ENCODE measurements at regions not wholly inside any gene's neighbourhood (a gene's known extent, or its start where the extent isn't known, plus 50 kb on each side); places are given as distances from the start of the nearest gene placed in this dataset.

DNA sequence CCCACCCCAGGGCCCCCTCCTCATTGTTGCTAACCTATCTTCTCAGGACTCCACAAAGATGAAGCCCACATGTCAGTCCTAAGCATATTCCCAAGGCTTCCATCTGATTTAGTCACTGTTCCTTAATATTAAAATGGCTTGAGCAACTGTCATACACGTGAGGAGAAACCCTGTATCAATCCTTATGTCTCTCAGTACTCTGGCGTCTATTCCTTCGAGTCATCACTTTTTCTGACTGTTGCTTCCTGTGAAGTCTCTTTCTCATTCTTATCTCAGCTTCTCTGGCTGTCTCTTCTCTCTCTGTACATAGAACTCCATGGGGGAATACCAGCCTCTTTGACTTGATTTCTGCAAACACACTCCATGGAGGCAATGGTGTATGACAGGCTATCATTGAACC, 98.4 kb downstream of the C4BPA start (continued):
- no peak for TF ChIP-seq NFYA (IDR thresholded peaks at IDR 0.05; ENCODE audit: borderline replicate concordance, low read depth, low read length)
- TF ChIP-seq CHD2 (IDR thresholded peaks at IDR 0.05; ENCODE audit: borderline replicate concordance, low read depth, low read length): no peak
- no peak for TF ChIP-seq KDM1A (IDR thresholded peaks at IDR 0.05; ENCODE audit: borderline replicate concordance)
- no peak for TF ChIP-seq SPI1 (IDR thresholded peaks at IDR 0.05; ENCODE audit: borderline replicate concordance, insufficient read depth, low read depth, low read length)
- TF ChIP-seq FOS (IDR thresholded peaks at IDR 0.05; ENCODE audit: borderline replicate concordance, extremely low read depth, insufficient read length): no peak
- no peak for TF ChIP-seq PAX8 (IDR thresholded peaks at IDR 0.05)
- TF ChIP-seq KLF5 (IDR thresholded peaks at IDR 0.05; ENCODE audit: partially characterized antibody): no peak

DNA sequence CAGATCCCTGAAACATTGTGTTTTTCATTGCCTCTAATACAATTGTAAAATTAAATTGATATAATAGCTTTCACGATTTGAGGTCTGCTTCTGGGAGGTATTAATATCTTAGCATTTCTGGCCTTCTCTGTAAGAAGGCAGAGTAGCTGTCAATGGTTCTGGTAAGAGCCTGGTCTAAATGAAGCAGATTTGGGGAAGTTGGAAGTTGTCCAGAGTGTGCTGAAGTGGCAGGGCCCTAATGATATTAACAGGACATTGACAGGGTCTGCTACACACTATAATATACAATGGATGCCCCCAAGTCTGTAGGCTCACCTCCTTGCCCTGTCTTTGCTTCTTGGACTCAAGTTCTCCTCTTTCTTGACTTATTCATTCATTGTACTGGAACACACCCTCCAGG, 99.5 kb downstream of the C4BPA start:
- ChIA-PET RAD21 (ENCODE audit: unreplicated experiment) (no interaction called here), CTCF (no interaction called here), SMC1A (ENCODE audit: uncharacterized antibody, unreplicated experiment) (no interaction called here), POLR2A (no interaction called here)
- DNase-seq (ENCODE audit: low read depth, low spot score) (no peak), FAIRE-seq (no peak), ATAC-seq (no peak)
- Histone ChIP-seq H4K20me1 (ENCODE audit: control insufficient read depth, insufficient read depth) (no peaks in the 10 kb centered on the region), H3K9me3 (replicated peaks; ENCODE audit: control insufficient read depth, insufficient read depth, low read length) (no peaks in the 10 kb centered on the region), H3K27me3 (replicated peaks in 1 of 2; ENCODE audit: control insufficient read depth in 2 of 2, insufficient read depth in 2 of 2, low read length in 1 of 2) (no peaks in the 10 kb centered on the region), H3K27ac (ENCODE audit: control insufficient read depth, insufficient read depth) (no peak overlapping the region), H3K4me2 (ENCODE audit: control insufficient read depth, insufficient read depth) (no peak overlapping the region), H3K4me1 (ENCODE audit: control insufficient read depth, insufficient read depth, low read length) (no peaks in the 10 kb centered on the region), H3K36me3 (ENCODE audit: control insufficient read depth in 2 of 2, insufficient read depth in 2 of 2, low read length in 1 of 2) (no peaks in the 10 kb centered on the region), H2AFZ (ENCODE audit: control insufficient read depth, low read depth, low read length) (no peak overlapping the region), H3K4me3 (no peak overlapping the region), H3K79me2 (ENCODE audit: control insufficient read depth, insufficient read depth, low read length) (no peaks in the 10 kb centered on the region), H3K9ac (ENCODE audit: control insufficient read depth, insufficient read depth, low read length) (no peak overlapping the region)
- no TSS peak for BruUV-seq (replicated peaks)
- WGBS (ENCODE audit: insufficient coverage, insufficient replicate concordance, low lambda C conversion rate, missing lambda C conversion rate): 4% methylated on average over 1 of the region's 1 CpG
- in situ Hi-C loops (cut with MboI): no loop called here
- intact Hi-C loops (cut with micrococcal nuclease; ENCODE audit: unreplicated experiment): no loop called here
- TF ChIP-seq, protein P1, sequence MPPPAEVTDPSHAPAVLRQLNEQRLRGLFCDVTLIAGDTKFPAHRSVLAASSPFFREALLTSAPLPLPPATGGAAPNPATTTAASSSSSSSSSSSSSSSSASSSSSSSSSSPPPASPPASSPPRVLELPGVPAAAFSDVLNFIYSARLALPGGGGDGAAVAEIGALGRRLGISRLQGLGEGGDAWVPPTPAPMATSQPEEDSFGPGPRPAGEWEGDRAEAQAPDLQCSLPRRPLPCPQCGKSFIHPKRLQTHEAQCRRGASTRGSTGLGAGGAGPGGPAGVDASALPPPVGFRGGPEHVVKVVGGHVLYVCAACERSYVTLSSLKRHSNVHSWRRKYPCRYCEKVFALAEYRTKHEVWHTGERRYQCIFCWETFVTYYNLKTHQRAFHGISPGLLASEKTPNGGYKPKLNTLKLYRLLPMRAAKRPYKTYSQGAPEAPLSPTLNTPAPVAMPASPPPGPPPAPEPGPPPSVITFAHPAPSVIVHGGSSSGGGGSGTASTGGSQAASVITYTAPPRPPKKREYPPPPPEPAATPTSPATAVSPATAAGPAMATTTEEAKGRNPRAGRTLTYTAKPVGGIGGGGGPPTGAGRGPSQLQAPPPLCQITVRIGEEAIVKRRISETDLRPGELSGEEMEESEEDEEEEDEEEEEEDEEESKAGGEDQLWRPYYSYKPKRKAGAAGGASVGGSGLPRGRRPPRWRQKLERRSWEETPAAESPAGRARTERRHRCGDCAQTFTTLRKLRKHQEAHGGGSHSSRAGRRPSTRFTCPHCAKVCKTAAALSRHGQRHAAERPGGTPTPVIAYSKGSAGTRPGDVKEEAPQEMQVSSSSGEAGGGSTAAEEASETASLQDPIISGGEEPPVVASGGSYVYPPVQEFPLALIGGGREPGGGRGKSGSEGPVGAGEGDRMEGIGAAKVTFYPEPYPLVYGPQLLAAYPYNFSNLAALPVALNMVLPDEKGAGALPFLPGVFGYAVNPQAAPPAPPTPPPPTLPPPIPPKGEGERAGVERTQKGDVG (CRISPR knock-in tag; IDR thresholded peaks at IDR 0.05): no peak
- TF ChIP-seq RCOR1 (conservative IDR thresholded peaks at IDR 0.05; ENCODE audit: low read depth, low read length): no peak
- TF ChIP-seq ZBED1 (IDR thresholded peaks at IDR 0.05; ENCODE audit: borderline replicate concordance): no peak
- TF ChIP-seq, protein P2, sequence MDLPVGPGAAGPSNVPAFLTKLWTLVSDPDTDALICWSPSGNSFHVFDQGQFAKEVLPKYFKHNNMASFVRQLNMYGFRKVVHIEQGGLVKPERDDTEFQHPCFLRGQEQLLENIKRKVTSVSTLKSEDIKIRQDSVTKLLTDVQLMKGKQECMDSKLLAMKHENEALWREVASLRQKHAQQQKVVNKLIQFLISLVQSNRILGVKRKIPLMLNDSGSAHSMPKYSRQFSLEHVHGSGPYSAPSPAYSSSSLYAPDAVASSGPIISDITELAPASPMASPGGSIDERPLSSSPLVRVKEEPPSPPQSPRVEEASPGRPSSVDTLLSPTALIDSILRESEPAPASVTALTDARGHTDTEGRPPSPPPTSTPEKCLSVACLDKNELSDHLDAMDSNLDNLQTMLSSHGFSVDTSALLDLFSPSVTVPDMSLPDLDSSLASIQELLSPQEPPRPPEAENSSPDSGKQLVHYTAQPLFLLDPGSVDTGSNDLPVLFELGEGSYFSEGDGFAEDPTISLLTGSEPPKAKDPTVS (IDR thresholded peaks at IDR 0.05; ENCODE audit: low read depth, low read length): no peak
- no peak for TF ChIP-seq ZNF274 (IDR thresholded peaks at IDR 0.05; ENCODE audit: insufficient read depth, insufficient read length)
- TF ChIP-seq ESRRA (IDR thresholded peaks at IDR 0.05; ENCODE audit: low read length): no peak
- TF ChIP-seq FOXK2 (IDR thresholded peaks at IDR 0.05): no peak
- no peak for TF ChIP-seq RFX5 (IDR thresholded peaks at IDR 0.05; ENCODE audit: low read depth, low read length)
- TF ChIP-seq, protein P3, sequence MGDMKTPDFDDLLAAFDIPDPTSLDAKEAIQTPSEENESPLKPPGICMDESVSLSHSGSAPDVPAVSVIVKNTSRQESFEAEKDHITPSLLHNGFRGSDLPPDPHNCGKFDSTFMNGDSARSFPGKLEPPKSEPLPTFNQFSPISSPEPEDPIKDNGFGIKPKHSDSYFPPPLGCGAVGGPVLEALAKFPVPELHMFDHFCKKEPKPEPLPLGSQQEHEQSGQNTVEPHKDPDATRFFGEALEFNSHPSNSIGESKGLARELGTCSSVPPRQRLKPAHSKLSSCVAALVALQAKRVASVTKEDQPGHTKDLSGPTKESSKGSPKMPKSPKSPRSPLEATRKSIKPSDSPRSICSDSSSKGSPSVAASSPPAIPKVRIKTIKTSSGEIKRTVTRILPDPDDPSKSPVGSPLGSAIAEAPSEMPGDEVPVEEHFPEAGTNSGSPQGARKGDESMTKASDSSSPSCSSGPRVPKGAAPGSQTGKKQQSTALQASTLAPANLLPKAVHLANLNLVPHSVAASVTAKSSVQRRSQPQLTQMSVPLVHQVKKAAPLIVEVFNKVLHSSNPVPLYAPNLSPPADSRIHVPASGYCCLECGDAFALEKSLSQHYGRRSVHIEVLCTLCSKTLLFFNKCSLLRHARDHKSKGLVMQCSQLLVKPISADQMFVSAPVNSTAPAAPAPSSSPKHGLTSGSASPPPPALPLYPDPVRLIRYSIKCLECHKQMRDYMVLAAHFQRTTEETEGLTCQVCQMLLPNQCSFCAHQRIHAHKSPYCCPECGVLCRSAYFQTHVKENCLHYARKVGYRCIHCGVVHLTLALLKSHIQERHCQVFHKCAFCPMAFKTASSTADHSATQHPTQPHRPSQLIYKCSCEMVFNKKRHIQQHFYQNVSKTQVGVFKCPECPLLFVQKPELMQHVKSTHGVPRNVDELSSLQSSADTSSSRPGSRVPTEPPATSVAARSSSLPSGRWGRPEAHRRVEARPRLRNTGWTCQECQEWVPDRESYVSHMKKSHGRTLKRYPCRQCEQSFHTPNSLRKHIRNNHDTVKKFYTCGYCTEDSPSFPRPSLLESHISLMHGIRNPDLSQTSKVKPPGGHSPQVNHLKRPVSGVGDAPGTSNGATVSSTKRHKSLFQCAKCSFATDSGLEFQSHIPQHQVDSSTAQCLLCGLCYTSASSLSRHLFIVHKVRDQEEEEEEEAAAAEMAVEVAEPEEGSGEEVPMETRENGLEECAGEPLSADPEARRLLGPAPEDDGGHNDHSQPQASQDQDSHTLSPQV (IDR thresholded peaks at IDR 0.05): no peak
- TF ChIP-seq TCF3 (IDR thresholded peaks at IDR 0.05; ENCODE audit: borderline replicate concordance, insufficient read depth, low read depth, low read length): no peak

All from GM12878 (cell line).